ENCODE measurements at regions not wholly inside any gene's neighbourhood (a gene's known extent, or its start where the extent isn't known, plus 50 kb on each side); places are given as distances from the start of the nearest gene placed in this dataset.

DNA sequence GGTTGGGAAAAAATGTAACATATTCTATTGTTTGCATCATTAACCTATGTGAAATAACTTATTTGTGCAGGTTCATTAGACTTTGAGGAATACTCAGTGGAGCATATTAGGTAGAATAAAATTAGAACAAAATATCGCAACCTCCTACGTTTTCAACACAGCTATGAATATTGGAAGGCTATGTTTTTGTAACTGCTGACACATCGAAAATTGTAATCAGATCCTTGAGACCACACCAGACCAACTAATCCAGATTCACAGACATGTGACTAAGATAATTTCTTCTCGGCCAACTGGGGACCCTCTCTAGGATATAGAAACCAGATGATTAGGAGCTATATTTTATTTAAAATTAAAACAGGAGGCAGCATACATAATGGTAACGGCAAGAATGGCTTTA lies 77.5 kb upstream of the VWC2 start:
- no peak for TF ChIP-seq CTCF (conservative IDR thresholded peaks at IDR 0.05)
- no peak for TF ChIP-seq ZFX (IDR thresholded peaks at IDR 0.05)

All from C4-2B (cell line).